Activated B cell treated with CpG ODN at 0.5 μM for 24 hours (primary cell): ENCODE measurements at regions not wholly inside any gene's neighbourhood (a gene's known extent, or its start where the extent isn't known, plus 50 kb on each side); places are given as distances from the start of the nearest gene placed in this dataset.

Experiments
- ATAC-seq: fragments of 200-7000 bp; cut with Tn5 transposase; one replicate; pipeline ENCODE4 v1.10.0; 2021; ENCODE audit warnings: low read depth, mild to moderate bottlenecking, moderate library complexity
- CTCF ChIA-PET: fragments of 350-600 bp; sonication (Branson Sonifier 250); formaldehyde crosslinking; loops from one replicate; lab custom pipeline; 2021; ENCODE audit warnings: antibody characterized with exemption; lab: Charles Lee
- POLR2A ChIA-PET: fragments of 350-600 bp; sonication (Branson Sonifier 250); formaldehyde crosslinking; loops from one replicate; lab custom pipeline; 2021; ENCODE audit warnings: antibody characterized with exemption; lab: Charles Lee
- DNase-seq: peaks from one replicate; pipeline ENCODE4 v3.0.0; 2022
- H3K27ac Mint-ChIP-seq: one replicate; pipeline ENCODE4 v1.8.0; 2020; ENCODE audit warnings: mixed read lengths
- H3K27me3 Mint-ChIP-seq: one replicate; pipeline ENCODE4 v1.8.0; 2021; ENCODE audit warnings: mixed read lengths
- H3K36me3 Mint-ChIP-seq: one replicate; pipeline ENCODE4 v1.8.0; 2021; ENCODE audit warnings: low read depth, mixed read lengths
- H3K4me1 Mint-ChIP-seq: one replicate; pipeline ENCODE4 v1.8.0; 2021; ENCODE audit warnings: mixed read lengths
- H3K4me3 Mint-ChIP-seq: one replicate; pipeline ENCODE4 v1.8.0; 2020; ENCODE audit warnings: mild to moderate bottlenecking, mixed read lengths
- H3K9me3 Mint-ChIP-seq: one replicate; pipeline ENCODE4 v1.8.0; 2020; ENCODE audit warnings: mixed read lengths
- intact Hi-C: fragments of 100-400 bp; cut with micrococcal nuclease; formaldehyde crosslinking; loops from one replicate; pipeline ENCODE4 v1.15.1; 2024
- TF ChIP-seq, protein P1 (sequence below): fragments of 200-600 bp; IDR thresholded peaks from one replicate; pipeline ENCODE4 v1.8.0; 2022; ENCODE audit warnings: antibody characterized with exemption, mild to moderate bottlenecking

DNA sequence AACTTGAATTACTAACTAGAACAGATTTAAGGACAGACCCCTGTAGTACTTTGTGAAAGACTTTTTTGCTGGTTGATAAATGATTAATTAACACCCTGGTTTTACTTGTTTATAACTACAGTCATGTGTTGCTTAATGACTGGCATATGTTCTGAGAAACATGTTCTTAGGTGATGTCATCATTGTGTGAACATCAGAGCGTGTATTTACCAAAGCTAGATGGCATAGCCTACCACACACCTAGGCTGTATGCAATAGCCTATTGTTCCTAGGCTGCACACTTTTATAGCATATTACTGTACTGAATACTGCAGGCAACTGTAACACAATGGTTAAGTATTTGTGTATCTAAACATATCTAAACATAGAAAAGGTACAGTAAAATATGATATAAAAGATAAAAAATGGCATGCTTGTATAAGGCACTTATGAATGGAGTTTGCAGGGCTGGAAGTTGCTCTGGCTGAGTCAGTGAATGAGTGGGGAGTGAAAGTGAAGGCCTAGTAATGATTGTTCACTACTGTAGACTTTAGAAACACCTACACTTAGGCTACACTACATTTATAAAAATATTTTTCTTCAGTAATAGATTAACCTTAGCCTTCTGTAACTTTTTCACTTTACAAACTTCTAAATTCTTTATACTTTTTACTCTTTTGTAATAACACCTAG lies 260.3 kb downstream of the KCNRG start:
- Mint-ChIP-seq H3K9me3 (peaks cover 6% of the 10 kb centered on the region), H3K4me3 (no peak overlapping the region), H3K27ac (no peak overlapping the region), H3K36me3 (no peaks in the 10 kb centered on the region), H3K27me3 (no peaks in the 10 kb centered on the region), H3K4me1 (peaks cover 6% of the 10 kb centered on the region)
- intact Hi-C loops = no loop called here
- DNase-seq (no peak), ATAC-seq (no peak)
- POLR2A ChIA-PET = interaction anchor here (0.5 kb wide), 1 partner anchor 525 kb away, joined by 4 read pairs; no protein-coding TSS in a partner anchor
- CTCF ChIA-PET = no interaction called here
- TF ChIP-seq, protein P1, sequence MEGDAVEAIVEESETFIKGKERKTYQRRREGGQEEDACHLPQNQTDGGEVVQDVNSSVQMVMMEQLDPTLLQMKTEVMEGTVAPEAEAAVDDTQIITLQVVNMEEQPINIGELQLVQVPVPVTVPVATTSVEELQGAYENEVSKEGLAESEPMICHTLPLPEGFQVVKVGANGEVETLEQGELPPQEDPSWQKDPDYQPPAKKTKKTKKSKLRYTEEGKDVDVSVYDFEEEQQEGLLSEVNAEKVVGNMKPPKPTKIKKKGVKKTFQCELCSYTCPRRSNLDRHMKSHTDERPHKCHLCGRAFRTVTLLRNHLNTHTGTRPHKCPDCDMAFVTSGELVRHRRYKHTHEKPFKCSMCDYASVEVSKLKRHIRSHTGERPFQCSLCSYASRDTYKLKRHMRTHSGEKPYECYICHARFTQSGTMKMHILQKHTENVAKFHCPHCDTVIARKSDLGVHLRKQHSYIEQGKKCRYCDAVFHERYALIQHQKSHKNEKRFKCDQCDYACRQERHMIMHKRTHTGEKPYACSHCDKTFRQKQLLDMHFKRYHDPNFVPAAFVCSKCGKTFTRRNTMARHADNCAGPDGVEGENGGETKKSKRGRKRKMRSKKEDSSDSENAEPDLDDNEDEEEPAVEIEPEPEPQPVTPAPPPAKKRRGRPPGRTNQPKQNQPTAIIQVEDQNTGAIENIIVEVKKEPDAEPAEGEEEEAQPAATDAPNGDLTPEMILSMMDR = no peak

GRCh38 chr13:50276550-50276949 lies 261.3 kb downstream of the KCNRG start:
- Mint-ChIP-seq H3K36me3 (no peaks in the 10 kb centered on the region), H3K4me3 (no peak overlapping the region), H3K27me3 (no peaks in the 10 kb centered on the region), H3K9me3 (peaks cover 6% of the 10 kb centered on the region), H3K4me1 (no peaks in the 10 kb centered on the region), H3K27ac (no peak overlapping the region)
- DNase-seq = no peak
- CTCF ChIA-PET = no interaction called here
- TF ChIP-seq, protein P1 = no peak
- no peak for ATAC-seq
- intact Hi-C loops = no loop called here
- POLR2A ChIA-PET = no interaction called here

- H3K36me3 Mint-ChIP-seq = no peaks in the 10 kb centered on the region
- no peaks in the 10 kb centered on the region for H3K27me3 Mint-ChIP-seq
- no peak overlapping the region for H3K27ac Mint-ChIP-seq
- ChIA-PET CTCF (no interaction called here), POLR2A (no interaction called here)
- intact Hi-C loops = no loop called here
- H3K9me3 Mint-ChIP-seq = peaks cover 8% of the 10 kb centered on the region
- ATAC-seq (no peak), DNase-seq (no peak)
- H3K4me1 Mint-ChIP-seq = no peaks in the 10 kb centered on the region
- H3K4me3 Mint-ChIP-seq = no peak overlapping the region
- TF ChIP-seq, protein P1 = no peak
These were observed 261.9 kb downstream of the KCNRG start for GRCh38 chr13:50277127-50277526.

DNA sequence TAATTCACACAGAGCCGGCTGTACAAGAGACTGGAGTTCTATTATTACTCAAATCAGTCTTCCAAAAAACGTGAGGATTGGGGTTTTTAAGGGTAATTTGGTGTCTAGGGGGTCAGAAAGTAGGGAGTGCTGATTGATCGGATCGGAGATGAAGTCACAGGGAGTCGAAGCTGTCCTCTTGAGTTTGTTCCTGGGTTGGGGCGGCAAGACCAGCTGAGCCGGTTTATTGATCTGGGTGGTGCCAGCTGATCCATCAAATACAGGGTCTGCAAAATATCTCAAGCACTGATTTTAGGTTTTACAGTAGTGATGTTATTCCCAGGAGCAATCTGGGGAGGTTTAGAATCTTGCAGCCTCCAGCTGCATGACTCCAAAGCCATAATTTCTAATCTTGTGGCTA lies 262.7 kb downstream of the KCNRG start:
- H3K9me3 Mint-ChIP-seq = peaks cover 12% of the 10 kb centered on the region
- ChIA-PET POLR2A (interaction anchor here (0.5 kb wide), 1 partner anchor 28 kb away, joined by 3 read pairs; no protein-coding TSS in a partner anchor), CTCF (no interaction called here)
- TF ChIP-seq, protein P1 = no peak
- H3K27me3 Mint-ChIP-seq = no peaks in the 10 kb centered on the region
- ATAC-seq (no peak), DNase-seq (no peak)
- H3K36me3 Mint-ChIP-seq = no peaks in the 10 kb centered on the region
- H3K4me3 Mint-ChIP-seq = no peak overlapping the region
- no peak overlapping the region for H3K27ac Mint-ChIP-seq
- H3K4me1 Mint-ChIP-seq = no peaks in the 10 kb centered on the region
- intact Hi-C loops = no loop called here

GRCh38 chr13:50280441-50280937 lies 265.2 kb downstream of the KCNRG start:
- Mint-ChIP-seq H3K27me3 (no peaks in the 10 kb centered on the region), H3K4me1 (peaks cover 14% of the 10 kb centered on the region), H3K4me3 (no peak overlapping the region), H3K27ac (no peak overlapping the region), H3K36me3 (no peaks in the 10 kb centered on the region), H3K9me3 (peaks cover 10% of the 10 kb centered on the region)
- intact Hi-C loops = loop anchor here (5.0 kb wide), 1 partner anchor 33 kb away; no protein-coding TSS in a partner anchor
- ChIA-PET POLR2A (interaction anchor here (0.9 to 2.2 kb wide), 2 partner anchors 11 to 86 kb away, joined by 3 to 10 read pairs; no protein-coding TSS in a partner anchor), CTCF (no interaction called here)
- ATAC-seq (no peak), DNase-seq (no peak)
- TF ChIP-seq, protein P1 = no peak
